Ovary (tissue), 7 donors: ENCODE measurements at regions not wholly inside any gene's neighbourhood (a gene's known extent, or its start where the extent isn't known, plus 50 kb on each side); places are given as distances from the start of the nearest gene placed in this dataset.

Experiments
- DNase-seq, 5 donors: peaks; one replicate each; pipeline ENCODE4 v3.0.0-alpha.2; 2019 to 2020
- H3K27ac ChIP-seq, 2 donors: fragments of 200-600 bp; one replicate each; pipeline versions ENCODE4 v1.5.1 to v1.8.0; 2019 to 2022
- H3K27me3 ChIP-seq: fragments of 200-600 bp; one replicate; pipeline ENCODE4 v1.8.0; 2022
- H3K36me3 ChIP-seq: fragments of 200-600 bp; sonication (generic); one replicate; pipeline ENCODE4 v1.5.1; 2019
- H3K4me1 ChIP-seq: one replicate; pipeline ENCODE4 v1.8.1; 2013; ENCODE audit warnings: mild to moderate bottlenecking, moderate library complexity; ENCODE audit not compliant: insufficient read depth
- H3K4me3 ChIP-seq: fragments of 200-600 bp; sonication (generic); one replicate; pipeline ENCODE4 v1.5.1; 2017
- H3K9me3 ChIP-seq, 2 donors: fragments of 200-600 bp in 1 of 2; sonication (generic) in 1 of 2; one replicate each; pipeline versions ENCODE4 v1.5.1 to v1.8.1; 2013 to 2019; ENCODE audit warnings: mild to moderate bottlenecking in 1 of 2, moderate library complexity in 1 of 2
- EP300 ChIP-seq: sonication (generic); formaldehyde crosslinking; IDR thresholded peaks from one replicate; pipeline ENCODE4 v1.6.1; 2017; ENCODE audit warnings: antibody characterized with exemption
- POLR2A ChIP-seq: fragments of 450-650 bp; IDR thresholded peaks from one replicate; pipeline ENCODE4 v1.6.1; 2017; ENCODE audit warnings: antibody characterized with exemption, mild to moderate bottlenecking, moderate library complexity
- WGBS, 3 donors: extraction: QIAGEN DNeasy Blood & Tissue Kit in 1 of 3; methylation state at CpG; one replicate each; pipeline versions ENCODE4 v1.1.5 to v1.1.7; 2013 to 2017; 5-methylcytosine and 5-hydroxymethylcytosine counted together
- intact Hi-C, 4 donors: fragments of 100-400 bp; cut with DNase I; formaldehyde crosslinking; loops; one replicate each; pipeline versions ENCODE4 v1.11.0 to v1.15.1; 2022 to 2023
- TF ChIP-seq, protein P1 (sequence below), 3 donors: fragments of 450-650 bp in 2 of 3; fragments of 200-600 bp in 1 of 3; IDR thresholded peaks; one replicate each; pipeline versions ENCODE4 v1.5.1 to v1.8.0; 2016 to 2022; ENCODE audit warnings: antibody characterized with exemption in 3 of 3, mild to moderate bottlenecking in 1 of 3
- donor health status: DM: no; HTN: no; CAD: no; lungs with moderate emphysema.
- donor health status: DM: no; HTN: no; CAD: no.
- donor health status: Bipolar disorder and iron deficiency.
- donor health status: DM: no; HTN: no; CAD: no.
- donor health status: DM: yes; HTN: yes; CAD: no.

- Histone ChIP-seq H3K9me3 (no peaks in the 10 kb centered on the region), H3K4me3 (no peak overlapping the region), H3K4me1 (no peaks in the 10 kb centered on the region), H3K27me3 (no peaks in the 10 kb centered on the region), H3K27ac (no peak overlapping the region), H3K36me3 (no peaks in the 10 kb centered on the region)
- TF ChIP-seq EP300 (no peak), POLR2A (no peak)
- TF ChIP-seq, protein P1, sequence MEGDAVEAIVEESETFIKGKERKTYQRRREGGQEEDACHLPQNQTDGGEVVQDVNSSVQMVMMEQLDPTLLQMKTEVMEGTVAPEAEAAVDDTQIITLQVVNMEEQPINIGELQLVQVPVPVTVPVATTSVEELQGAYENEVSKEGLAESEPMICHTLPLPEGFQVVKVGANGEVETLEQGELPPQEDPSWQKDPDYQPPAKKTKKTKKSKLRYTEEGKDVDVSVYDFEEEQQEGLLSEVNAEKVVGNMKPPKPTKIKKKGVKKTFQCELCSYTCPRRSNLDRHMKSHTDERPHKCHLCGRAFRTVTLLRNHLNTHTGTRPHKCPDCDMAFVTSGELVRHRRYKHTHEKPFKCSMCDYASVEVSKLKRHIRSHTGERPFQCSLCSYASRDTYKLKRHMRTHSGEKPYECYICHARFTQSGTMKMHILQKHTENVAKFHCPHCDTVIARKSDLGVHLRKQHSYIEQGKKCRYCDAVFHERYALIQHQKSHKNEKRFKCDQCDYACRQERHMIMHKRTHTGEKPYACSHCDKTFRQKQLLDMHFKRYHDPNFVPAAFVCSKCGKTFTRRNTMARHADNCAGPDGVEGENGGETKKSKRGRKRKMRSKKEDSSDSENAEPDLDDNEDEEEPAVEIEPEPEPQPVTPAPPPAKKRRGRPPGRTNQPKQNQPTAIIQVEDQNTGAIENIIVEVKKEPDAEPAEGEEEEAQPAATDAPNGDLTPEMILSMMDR (IDR thresholded peaks at IDR 0.05) = no peak
- WGBS, 3 donors = 30 to 58% (median 52%) methylated on average over 2 of the region's 2 CpGs
- DNase-seq = no peak
- intact Hi-C loops = no loop called here
Measured at GRCh38 chr15:85934691-85935090, 140.0 kb upstream of the KLHL25 start.

GRCh38 chr15:85935182-85935581, 140.5 kb upstream of the KLHL25 start:
- no peaks in the 10 kb centered on the region for H3K36me3 ChIP-seq
- TF ChIP-seq EP300 (no peak), POLR2A (no peak)
- TF ChIP-seq, protein P1 (IDR thresholded peaks at IDR 0.05) = no peak
- H3K4me1 ChIP-seq = no peaks in the 10 kb centered on the region
- H3K27me3 ChIP-seq = no peaks in the 10 kb centered on the region
- H3K9me3 ChIP-seq = no peaks in the 10 kb centered on the region
- intact Hi-C loops = no loop called here
- no peak overlapping the region for H3K4me3 ChIP-seq
- DNase-seq = no peak
- H3K27ac ChIP-seq = no peak overlapping the region
- 89 to 95% (median 90%) methylated on average over 6 of the region's 6 CpGs for WGBS, 3 donors

DNA sequence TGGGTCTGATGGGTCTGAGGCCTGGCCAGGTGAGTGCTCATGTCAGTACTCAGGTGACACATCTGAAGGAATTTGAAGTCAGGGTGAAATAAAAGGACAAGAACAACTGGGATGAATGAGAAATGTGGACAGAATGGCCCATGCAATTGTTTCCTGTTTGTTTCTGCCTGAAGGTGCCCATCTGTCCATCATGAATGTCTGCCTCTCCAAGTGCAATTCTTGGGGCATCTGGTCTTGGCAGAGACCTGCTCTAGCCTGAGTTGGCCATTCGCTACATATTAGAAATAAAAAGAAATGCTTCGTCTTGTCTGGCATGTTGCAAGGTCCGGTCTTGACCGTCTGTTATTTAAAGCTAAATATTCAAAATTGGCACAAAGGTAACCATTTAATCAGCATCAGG, 142.0 kb upstream of the AGBL1 start:
- Histone ChIP-seq H3K27ac (no peak overlapping the region), H3K9me3 (no peaks in the 10 kb centered on the region), H3K4me3 (no peak overlapping the region), H3K36me3 (no peaks in the 10 kb centered on the region), H3K27me3 (no peaks in the 10 kb centered on the region), H3K4me1 (no peaks in the 10 kb centered on the region)
- 81 to 90% (median 85%) methylated on average over 4 of the region's 4 CpGs for WGBS, 3 donors
- TF ChIP-seq EP300 (no peak), POLR2A (no peak)
- TF ChIP-seq, protein P1 (IDR thresholded peaks at IDR 0.05) = no peak
- DNase-seq = no peak
- intact Hi-C loops = no loop called here

DNA sequence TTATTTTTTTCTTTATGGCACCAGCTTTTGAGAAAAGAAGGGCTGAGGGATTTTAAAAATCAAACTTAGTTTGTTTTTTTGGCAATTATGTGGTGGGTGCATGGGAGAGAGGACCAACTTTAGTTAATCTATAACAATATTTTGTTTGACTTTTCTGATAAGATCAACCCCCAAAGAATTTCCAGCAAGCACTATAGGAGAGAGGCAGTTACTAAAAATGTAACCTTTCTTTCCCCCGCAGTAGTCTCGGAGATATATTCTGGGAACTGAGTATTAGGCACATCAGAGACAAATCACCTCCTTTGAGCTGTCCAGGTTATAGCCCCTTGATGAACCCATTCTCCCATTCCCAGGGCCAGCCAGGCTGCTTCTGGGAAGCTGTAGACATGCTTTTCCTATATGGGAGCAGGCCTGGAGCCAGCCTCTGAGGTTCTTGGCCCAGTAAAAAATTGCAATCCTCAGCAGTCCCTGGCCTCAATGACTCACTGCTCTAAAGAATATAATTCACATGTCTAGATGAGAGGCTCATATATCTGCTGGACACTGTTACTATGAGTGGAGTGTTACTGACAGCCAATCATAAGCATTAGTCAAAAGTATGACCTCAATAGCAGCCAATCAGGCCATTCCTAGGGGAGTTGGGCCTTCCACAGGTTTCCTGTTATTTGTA, 138.3 kb upstream of the AGBL1 start:
- DNase-seq = no peak
- Histone ChIP-seq H3K4me1 (no peaks in the 10 kb centered on the region), H3K9me3 (no peaks in the 10 kb centered on the region), H3K36me3 (no peaks in the 10 kb centered on the region), H3K4me3 (no peak overlapping the region), H3K27ac (no peak overlapping the region), H3K27me3 (no peaks in the 10 kb centered on the region)
- TF ChIP-seq EP300 (no peak), POLR2A (no peak)
- TF ChIP-seq, protein P1 (IDR thresholded peaks at IDR 0.05) = no peak
- WGBS, 3 donors = 68 to 87% (median 69%) methylated on average over 2 of the region's 2 CpGs
- intact Hi-C loops = no loop called here
